ENCODE measurements at regions not wholly inside any gene's neighbourhood (a gene's known extent, or its start where the extent isn't known, plus 50 kb on each side); places are given as distances from the start of the nearest gene placed in this dataset.

- Histone ChIP-seq H3K27me3 (ENCODE audit: control insufficient read depth in 4 of 4, insufficient read depth in 4 of 4, low read length in 3 of 4) (peaks cover 0 to 4% (median 0%) of the 10 kb centered on the region in 4 donors), H3K4me3 (ENCODE audit: low read depth in 1 of 3, low read length in 3 of 3) (no peak overlapping the region), H3K4me1 (ENCODE audit: control insufficient read depth in 4 of 4, insufficient read depth in 4 of 4, low read length in 3 of 4) (no peaks in the 10 kb centered on the region), H3K27ac (ENCODE audit: low read depth in 1 of 2, low read length in 2 of 2) (no peak overlapping the region), H3K36me3 (ENCODE audit: control insufficient read depth in 4 of 4, insufficient read depth in 3 of 4, low read depth in 1 of 4, low read length in 3 of 4) (no peaks in the 10 kb centered on the region), H3K9ac (ENCODE audit: low read depth in 1 of 2, low read length in 2 of 2) (no peak overlapping the region), H3K9me3 (ENCODE audit: control insufficient read depth in 4 of 4, low read length in 3 of 4) (peaks cover 0 to 5% (median 3%) of the 10 kb centered on the region in 4 donors)
- WGBS, result 50% methylated on average over 8 of the region's 8 CpGs
- TF ChIP-seq HNF4A (conservative IDR thresholded peaks at IDR 0.05), result no peak
- no peak for TF ChIP-seq MAX (IDR thresholded peaks at IDR 0.05)
- TF ChIP-seq EGR1 (IDR thresholded peaks at IDR 0.05; ENCODE audit: low read depth in 2 of 2), result no peak
- TF ChIP-seq FOXA1 (IDR thresholded peaks at IDR 0.05), result no peak
- no peak for TF ChIP-seq JUND (IDR thresholded peaks at IDR 0.05)
- no peak for TF ChIP-seq YY1 (IDR thresholded peaks at IDR 0.05)
- TF ChIP-seq, protein P1, sequence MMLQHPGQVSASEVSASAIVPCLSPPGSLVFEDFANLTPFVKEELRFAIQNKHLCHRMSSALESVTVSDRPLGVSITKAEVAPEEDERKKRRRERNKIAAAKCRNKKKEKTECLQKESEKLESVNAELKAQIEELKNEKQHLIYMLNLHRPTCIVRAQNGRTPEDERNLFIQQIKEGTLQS (IDR thresholded peaks at IDR 0.05), result no peak
- no peak for TF ChIP-seq FOXA2 (IDR thresholded peaks at IDR 0.05)
- TF ChIP-seq SP1 (IDR thresholded peaks at IDR 0.05), result no peak
- DNase-seq (ENCODE audit: low spot score), result no peak
These were observed 133.6 kb upstream of the C1orf174 start for GRCh38 chr1:4033713-4034112.

DNA sequence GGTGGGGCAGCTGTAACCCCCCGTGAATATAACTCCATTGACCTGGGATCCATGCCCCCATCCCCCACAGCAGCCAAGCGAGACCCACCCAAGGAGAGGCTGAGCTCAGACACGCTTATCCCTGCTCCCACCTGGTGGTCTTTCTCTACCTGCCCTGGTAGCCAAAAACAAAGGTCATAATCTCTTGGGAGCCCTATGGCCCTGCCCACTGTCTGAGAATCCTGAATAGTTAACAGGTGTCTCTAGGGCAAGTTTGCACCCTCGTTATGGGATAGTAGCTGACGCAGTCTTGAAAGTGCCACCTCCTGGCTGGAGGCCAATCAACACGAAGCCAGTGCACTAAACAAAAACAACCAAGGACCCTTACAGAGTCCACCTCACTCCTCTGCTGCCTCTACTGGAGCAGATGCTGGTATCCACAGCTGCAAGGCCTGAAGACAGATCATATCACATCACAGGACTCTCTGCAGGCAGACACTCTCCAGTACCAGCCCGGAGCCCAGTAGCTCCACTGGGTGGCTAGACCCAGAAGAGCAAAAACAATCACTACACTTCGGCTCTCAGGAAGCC, 134.3 kb upstream of the C1orf174 start:
- 58% methylated on average over 8 of the region's 8 CpGs for WGBS
- H3K27me3 ChIP-seq (ENCODE audit: control insufficient read depth in 4 of 4, insufficient read depth in 4 of 4, low read length in 3 of 4), result peaks cover 0 to 4% (median 0%) of the 10 kb centered on the region in 4 donors
- DNase-seq (ENCODE audit: low spot score), result no peak

More for the DNA sequence above, 134.3 kb upstream of the C1orf174 start:
- Histone ChIP-seq H3K4me1 (ENCODE audit: control insufficient read depth in 4 of 4, insufficient read depth in 4 of 4, low read length in 3 of 4) (no peaks in the 10 kb centered on the region), H3K9ac (ENCODE audit: low read depth in 1 of 2, low read length in 2 of 2) (no peak overlapping the region), H3K36me3 (ENCODE audit: control insufficient read depth in 4 of 4, insufficient read depth in 3 of 4, low read depth in 1 of 4, low read length in 3 of 4) (no peaks in the 10 kb centered on the region), H3K4me3 (ENCODE audit: low read depth in 1 of 3, low read length in 3 of 3) (no peak overlapping the region), H3K9me3 (ENCODE audit: control insufficient read depth in 4 of 4, low read length in 3 of 4) (peaks cover 0 to 5% (median 3%) of the 10 kb centered on the region in 4 donors), H3K27ac (ENCODE audit: low read depth in 1 of 2, low read length in 2 of 2) (no peak overlapping the region)
- TF ChIP-seq GABPA (IDR thresholded peaks at IDR 0.05 in 1 of 2, conservative IDR thresholded peaks at IDR 0.05 in 1 of 2) (no peak), RXRA (IDR thresholded peaks at IDR 0.05) (no peak), CTCF (IDR thresholded peaks at IDR 0.05; ENCODE audit: low read depth, low read length, missing input control) (no peak), YY1 (IDR thresholded peaks at IDR 0.05) (no peak), SP1 (IDR thresholded peaks at IDR 0.05) (no peak), TAF1 (conservative IDR thresholded peaks at IDR 0.05) (no peak)
- TF ChIP-seq, protein P2, sequence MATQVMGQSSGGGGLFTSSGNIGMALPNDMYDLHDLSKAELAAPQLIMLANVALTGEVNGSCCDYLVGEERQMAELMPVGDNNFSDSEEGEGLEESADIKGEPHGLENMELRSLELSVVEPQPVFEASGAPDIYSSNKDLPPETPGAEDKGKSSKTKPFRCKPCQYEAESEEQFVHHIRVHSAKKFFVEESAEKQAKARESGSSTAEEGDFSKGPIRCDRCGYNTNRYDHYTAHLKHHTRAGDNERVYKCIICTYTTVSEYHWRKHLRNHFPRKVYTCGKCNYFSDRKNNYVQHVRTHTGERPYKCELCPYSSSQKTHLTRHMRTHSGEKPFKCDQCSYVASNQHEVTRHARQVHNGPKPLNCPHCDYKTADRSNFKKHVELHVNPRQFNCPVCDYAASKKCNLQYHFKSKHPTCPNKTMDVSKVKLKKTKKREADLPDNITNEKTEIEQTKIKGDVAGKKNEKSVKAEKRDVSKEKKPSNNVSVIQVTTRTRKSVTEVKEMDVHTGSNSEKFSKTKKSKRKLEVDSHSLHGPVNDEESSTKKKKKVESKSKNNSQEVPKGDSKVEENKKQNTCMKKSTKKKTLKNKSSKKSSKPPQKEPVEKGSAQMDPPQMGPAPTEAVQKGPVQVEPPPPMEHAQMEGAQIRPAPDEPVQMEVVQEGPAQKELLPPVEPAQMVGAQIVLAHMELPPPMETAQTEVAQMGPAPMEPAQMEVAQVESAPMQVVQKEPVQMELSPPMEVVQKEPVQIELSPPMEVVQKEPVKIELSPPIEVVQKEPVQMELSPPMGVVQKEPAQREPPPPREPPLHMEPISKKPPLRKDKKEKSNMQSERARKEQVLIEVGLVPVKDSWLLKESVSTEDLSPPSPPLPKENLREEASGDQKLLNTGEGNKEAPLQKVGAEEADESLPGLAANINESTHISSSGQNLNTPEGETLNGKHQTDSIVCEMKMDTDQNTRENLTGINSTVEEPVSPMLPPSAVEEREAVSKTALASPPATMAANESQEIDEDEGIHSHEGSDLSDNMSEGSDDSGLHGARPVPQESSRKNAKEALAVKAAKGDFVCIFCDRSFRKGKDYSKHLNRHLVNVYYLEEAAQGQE (IDR thresholded peaks at IDR 0.05), result no peak
- TF ChIP-seq, protein P3, sequence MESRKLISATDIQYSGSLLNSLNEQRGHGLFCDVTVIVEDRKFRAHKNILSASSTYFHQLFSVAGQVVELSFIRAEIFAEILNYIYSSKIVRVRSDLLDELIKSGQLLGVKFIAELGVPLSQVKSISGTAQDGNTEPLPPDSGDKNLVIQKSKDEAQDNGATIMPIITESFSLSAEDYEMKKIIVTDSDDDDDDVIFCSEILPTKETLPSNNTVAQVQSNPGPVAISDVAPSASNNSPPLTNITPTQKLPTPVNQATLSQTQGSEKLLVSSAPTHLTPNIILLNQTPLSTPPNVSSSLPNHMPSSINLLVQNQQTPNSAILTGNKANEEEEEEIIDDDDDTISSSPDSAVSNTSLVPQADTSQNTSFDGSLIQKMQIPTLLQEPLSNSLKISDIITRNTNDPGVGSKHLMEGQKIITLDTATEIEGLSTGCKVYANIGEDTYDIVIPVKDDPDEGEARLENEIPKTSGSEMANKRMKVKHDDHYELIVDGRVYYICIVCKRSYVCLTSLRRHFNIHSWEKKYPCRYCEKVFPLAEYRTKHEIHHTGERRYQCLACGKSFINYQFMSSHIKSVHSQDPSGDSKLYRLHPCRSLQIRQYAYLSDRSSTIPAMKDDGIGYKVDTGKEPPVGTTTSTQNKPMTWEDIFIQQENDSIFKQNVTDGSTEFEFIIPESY (IDR thresholded peaks at IDR 0.05), result no peak
